Activated effector memory CD4-positive, alpha-beta T cell treated with anti-CD3 and anti-CD28 coated beads, Interleukin-2, amount 50 U/mL, for 16 hours (primary cell): ENCODE measurements at regions not wholly inside any gene's neighbourhood (a gene's known extent, or its start where the extent isn't known, plus 50 kb on each side); places are given as distances from the start of the nearest gene placed in this dataset.
"Not testable (repeated sequence)": the region's sequence is repeated elsewhere in the genome, so short reads cannot be mapped to it uniquely, and the experiment has no call there.

Experiments used
- DNase-seq: peaks from one replicate; pipeline ENCODE4 v3.0.0-alpha.2; 2020

DNA sequence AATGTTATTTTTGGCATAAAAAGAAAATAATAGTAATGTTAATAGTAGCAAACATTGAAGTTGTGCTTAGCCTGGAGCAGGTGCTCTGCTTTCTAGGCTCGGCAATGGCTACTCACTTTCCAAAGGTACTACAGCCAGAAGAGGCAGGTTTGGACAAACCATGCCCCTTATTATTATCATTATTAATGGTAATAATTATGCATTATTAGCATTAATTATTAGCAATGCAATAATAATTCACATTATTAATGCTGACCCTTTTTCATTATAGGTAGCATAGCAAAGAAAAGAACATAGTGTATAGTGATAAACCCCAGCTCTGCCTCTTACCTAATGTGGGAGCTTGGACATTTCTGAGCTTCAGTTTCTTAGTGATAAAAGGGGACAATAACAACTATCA is 171.4 kb downstream of the EDEM1 start:
- no peak for DNase-seq

GRCh38 chr3:5360453-5360852 is 172.9 kb downstream of the EDEM1 start:
- DNase-seq = no peak

- no peak for DNase-seq
These were observed 179.2 kb downstream of the EDEM1 start for GRCh38 chr3:5366746-5367145.

- not testable (repeated sequence) for DNase-seq
These were observed 184.0 kb downstream of the EDEM1 start for GRCh38 chr3:5371555-5371954.

DNA sequence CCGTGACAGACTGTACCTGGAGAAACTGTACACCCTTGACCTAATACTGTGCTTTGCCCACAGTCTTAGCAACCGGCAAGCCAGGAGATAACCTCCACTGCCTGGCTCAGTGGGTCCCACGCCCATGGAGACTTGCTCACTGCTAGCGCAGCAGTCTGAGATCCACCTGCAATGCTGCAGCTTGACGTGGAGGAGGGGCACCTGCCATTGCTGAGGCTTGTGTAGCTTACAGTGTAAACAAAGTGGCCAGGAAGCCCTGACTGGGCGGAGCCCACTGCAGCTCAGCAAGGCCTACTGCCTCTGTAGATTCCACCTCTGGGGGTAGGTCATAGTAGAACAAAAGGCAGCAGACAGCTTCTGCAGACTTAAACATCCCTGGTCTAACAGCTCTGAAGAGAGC is 189.3 kb downstream of the EDEM1 start:
- no peak for DNase-seq

GRCh38 chr3:5379266-5379665 is 191.8 kb downstream of the EDEM1 start:
- not testable (repeated sequence) for DNase-seq

- DNase-seq = not testable (repeated sequence)
These were observed 196.2 kb downstream of the EDEM1 start for GRCh38 chr3:5383486-5384263.

DNA sequence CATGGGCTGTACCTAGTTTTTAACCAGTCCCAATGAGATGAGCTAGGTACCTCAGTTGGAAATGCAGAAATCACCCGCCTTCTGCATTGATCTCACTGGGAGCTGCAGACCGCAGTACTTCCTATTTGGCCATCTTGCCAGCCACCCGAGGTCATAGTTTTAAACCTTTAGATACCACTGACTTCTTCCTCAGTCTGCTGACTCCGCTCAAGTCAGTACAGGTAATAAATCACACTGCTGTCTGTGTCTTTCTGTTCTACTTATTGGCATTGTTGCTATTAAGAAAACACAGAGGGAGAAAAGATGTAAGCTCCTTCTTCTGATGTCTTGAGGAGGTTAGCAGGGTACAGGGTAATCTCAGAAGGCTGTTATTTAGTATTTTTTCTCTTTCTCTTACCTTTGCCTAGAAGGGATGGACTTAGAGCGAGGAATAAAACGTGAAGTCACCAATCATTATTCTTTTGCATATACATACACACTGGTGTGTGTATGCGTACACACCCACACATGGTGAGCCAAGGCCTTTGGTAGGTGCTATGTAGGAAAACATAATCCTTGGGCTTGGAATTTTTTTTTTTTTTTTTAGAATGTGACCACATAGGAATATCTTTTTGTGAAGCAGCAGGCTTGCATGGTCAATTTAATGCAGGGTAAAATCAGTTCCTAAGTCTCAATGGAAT is 197.2 kb downstream of the EDEM1 start:
- DNase-seq = no peak

- no peak for DNase-seq
These were observed 200.6 kb downstream of the EDEM1 start for GRCh38 chr3:5388091-5388490.

DNA sequence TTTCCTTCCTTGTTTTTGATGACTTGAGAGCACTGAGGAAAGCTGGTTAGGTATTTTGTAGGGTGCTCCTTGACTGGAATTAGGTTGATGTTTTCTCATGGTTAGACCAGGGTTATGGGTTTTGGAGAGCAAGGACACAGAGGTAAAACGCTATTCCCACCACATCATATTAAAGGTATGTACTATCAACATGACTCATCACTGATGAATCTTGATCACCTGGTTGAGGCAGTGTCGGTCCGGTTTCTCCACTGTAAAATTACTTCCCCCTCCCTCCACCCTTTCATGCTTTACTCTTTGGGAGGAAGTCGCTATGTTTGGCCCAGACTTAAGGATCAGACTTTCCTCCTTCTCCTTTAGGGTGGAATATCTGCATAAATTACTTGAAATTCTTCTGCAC is 201.6 kb downstream of the EDEM1 start:
- DNase-seq = no peak

GRCh38 chr3:5390221-5390620 is 202.7 kb downstream of the EDEM1 start:
- DNase-seq = no peak

DNA sequence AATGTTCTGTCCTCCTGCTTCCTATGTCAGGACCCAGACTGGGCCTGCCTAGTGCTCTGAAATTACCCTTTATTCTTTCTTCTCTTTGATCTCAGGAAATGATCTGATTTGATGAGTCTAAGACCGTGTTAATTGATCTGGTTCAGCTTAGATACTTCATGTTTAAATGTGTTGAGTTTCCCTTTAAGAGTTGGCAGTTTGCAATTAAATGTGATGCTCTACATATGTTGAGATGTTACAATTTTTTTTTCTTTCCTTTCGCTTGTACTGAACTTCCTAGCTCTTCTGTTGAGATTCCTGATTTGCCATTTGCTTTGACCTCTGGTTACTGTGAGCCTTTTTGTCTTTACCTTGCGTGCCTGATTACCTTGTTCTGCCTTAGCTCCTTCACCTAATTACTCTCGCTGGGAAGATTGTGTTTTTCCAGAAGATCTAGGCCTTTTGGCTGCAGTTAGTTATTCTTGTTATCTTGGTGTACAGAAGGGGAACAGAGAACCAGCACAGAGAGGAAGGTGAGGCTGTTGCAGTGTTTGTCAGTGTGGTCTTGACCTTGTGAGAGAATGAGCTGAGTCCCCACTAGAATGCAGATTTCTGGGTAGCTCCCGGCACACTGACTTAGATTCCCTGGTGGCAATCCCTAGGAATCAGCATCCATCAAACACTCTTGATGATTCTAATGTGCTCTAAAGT is 203.6 kb downstream of the EDEM1 start:
- no peak for DNase-seq

- DNase-seq = no peak
These were observed 213.5 kb downstream of the EDEM1 start for GRCh38 chr3:5401002-5401401.

DNA sequence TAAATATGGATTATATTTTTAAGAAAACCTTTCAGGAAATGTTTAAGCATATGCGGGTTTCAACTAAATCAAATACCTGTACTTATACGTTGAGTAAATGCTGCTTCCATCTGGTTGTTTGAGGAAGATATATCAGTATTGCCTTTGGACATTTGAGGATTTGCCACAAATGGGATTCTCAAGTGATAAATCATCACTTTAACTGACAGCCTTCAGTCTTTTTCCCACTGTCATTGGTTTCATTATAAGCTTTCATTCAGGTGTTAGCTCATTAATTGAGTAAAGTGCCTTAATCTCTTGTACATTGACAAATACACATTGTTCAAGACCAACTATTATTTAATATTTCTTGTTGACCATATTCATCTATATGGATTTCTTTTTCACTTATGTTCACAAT is 217.2 kb downstream of the EDEM1 start:
- DNase-seq = no peak

GRCh38 chr3:5411786-5412185 is 224.3 kb downstream of the EDEM1 start:
- DNase-seq = no peak

GRCh38 chr3:5423076-5423475 is 235.6 kb downstream of the EDEM1 start:
- DNase-seq = no peak

DNA sequence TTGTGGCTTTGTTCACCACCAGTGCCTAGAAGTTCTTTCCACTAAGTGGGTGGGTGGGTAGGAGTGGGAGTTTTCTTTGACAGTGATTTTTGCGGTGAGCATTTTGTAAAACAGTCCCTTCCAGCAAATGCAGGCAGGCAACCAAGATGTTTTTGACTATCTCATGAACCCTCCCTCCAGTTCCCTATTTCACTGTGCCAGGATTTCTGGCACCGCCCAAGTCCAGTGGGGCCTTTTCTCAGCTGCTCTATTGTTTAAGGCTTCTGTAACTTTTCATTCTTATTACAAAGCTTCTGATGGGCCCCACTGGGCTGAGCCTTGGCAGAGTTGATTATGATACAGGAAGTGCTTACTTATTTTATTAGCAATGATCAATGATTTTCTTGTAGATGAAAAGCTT is 236.0 kb downstream of the EDEM1 start:
- DNase-seq = no peak

DNA sequence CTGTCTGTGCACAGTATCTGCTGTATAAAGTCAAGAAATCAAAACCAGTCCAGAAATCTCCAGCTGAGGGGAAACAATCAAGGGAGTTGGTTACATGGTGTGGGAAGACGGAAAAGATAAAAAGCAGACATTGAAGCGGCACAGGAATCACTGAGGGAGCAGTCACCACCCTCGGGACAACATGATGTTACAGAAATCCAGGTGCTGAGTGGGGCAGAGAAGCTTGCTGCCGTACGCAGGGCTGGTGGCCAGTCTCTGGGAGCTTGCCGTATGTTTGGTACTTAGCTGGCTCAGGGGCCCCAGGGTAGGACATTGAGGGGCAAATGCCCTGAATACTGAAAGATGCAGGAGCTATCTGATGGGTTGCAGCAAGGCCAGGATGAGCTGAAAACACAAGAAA is 237.9 kb downstream of the EDEM1 start:
- no peak for DNase-seq

GRCh38 chr3:5426094-5426883 is 238.8 kb downstream of the EDEM1 start:
- DNase-seq = peak; percentile 85

DNA sequence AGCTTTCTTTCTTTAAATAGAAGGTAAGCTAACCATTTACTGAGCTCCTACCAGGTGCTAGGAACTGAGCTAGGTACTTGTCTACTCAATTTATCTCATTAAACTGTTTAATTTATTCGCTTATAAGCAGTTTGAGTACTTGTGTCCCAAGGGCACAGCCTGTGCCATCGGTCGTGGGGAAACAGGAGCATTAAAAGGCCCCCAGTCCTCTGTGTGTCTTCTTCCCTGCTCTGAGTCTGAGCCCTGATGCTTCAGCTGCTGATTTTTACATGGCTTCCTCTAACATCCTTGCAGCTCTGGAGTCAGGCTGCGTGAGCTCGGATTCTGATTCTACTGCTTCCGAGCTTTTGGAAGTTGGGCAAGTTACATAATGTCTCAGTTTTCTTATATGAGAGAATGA is 239.5 kb downstream of the EDEM1 start:
- no peak for DNase-seq

DNA sequence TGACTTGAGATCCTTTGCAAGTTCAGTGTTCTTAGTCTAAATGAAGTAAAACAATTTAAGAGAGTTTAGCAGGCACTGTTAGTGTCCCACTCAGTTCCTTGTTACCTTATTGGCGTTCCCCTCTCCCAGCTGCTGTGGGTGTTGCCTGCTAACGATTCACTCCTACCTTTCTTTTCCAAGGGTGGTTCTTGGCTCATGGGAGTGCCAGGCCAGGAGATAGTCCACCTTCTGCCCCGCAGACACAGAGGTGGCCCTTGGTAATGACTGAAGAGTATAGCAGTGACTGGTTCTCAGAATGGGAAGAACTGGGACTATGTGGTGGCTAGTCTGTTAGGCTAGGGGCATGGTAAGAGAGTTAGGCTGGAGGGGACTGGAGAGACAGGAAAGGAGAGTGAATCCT is 240.4 kb downstream of the EDEM1 start:
- no peak for DNase-seq

GRCh38 chr3:5428607-5429516 is 241.4 kb downstream of the EDEM1 start:
- no peak for DNase-seq
